ENCODE measurements at regions not wholly inside any gene's neighbourhood (a gene's known extent, or its start where the extent isn't known, plus 50 kb on each side); places are given as distances from the start of the nearest gene placed in this dataset.

- TF ChIP-seq POLR2A (IDR thresholded peaks at IDR 0.05) (no peak), CTCF (IDR thresholded peaks at IDR 0.05) (no peak)
These were observed 140.7 kb upstream of the ANO3 start for GRCh38 chr11:26191193-26191592.
